ENCODE measurements at regions not wholly inside any gene's neighbourhood (a gene's known extent, or its start where the extent isn't known, plus 50 kb on each side); places are given as distances from the start of the nearest gene placed in this dataset.

DNA sequence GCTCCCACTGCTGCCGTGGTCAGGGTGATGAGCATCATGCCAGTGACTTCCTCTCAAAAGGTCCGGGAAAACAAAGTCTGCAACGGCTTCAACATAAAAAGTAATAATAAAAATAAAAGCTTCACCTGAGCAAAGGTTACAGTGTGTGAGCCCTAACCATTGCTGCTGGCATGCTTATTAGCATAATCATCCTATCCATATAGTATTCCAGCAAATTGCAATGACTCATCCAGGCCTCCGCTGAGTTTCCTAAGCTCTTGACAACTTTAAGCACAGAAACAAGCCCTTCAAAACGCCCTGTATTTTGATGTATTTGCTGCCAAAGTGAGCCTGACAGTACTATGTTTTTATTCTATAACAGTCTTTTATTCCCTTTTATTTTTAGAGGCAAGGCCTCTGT, 100.5 kb downstream of the AASDH start:
- DNase-seq (ENCODE audit: low read depth in 2 of 2), result no peak

DNA sequence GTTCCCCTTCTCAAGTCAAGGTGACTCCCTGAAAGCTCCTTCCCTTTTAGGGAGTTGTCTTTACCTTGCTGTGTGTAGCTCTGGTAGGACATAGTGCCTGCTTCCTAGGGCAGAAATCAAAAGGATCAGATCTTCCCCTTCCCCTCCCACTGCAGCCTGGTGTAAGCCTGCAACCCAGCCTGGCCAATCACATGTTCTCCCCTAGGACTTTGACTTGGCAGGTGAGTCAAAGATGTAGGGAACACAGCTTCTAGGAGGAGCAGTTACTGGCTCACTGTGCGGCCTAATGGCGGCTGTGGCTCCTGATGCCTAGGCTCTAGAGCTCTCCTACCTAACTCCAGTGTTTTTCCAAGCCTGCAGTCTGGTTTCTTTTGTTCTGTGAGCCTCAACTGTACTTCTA, 103.9 kb downstream of the AASDH start:
- DNase-seq (ENCODE audit: low read depth in 2 of 2), result no peak

DNA sequence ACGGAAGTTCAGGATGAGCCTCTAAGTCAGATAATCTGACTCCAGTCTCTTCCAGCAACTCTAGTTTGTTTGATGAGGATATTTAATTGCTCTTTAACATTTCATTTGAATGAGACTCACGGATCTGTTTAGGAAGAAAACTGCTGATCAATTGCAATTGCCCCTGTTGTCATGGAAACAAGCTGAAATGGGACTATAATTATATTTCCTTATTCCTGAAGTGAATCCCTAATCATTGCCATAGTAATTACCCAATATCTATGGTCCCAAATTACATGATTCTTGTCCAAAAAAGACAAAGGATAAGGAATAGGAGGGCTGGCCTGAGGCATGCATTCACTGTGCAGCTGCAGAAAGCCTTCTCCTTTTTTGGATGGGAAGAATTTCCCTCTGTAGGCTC, 105.3 kb downstream of the AASDH start:
- DNase-seq (ENCODE audit: low read depth in 2 of 2), result no peak

DNA sequence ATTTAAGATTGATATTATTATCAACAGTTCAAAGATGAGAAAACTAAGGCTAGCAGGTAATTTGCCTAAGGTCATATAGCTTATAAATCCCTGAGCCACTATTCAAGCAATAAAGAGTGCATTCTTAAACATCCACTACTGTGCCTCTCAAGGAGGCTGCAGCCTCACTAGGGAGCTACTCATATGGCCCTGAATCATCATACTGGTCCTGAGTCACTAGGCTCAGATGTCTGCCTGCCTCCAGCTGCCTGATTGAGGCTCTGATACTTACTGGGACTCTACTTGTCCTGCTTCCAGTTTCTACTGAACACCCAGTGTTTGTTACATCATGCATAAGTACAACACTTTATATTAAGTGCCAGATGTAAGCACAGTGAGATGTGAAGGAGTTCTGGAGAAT, 110.7 kb downstream of the AASDH start:
- no peak for DNase-seq (ENCODE audit: low read depth in 2 of 2)

DNA sequence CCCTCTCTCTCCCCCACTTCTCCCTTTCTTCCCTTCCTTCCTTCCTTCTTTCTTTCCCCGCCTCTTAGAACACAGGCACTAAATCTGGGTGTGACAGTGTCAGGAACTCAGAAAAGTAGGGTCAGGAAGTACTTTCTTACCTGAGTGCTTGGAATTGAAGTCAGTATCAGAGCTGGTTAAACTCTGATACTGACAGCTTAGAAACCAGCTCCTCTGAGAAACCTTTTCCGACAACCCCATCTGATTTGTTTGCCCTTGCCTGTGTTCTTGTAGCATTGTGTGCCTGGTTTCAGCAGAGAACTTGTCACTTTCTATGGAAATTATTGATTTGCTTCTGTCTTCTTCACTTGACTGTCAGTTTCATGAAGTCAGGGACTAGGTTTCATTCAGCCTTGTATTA, 113.9 kb downstream of the AASDH start:
- DNase-seq (ENCODE audit: low read depth in 2 of 2), result no peak

DNA sequence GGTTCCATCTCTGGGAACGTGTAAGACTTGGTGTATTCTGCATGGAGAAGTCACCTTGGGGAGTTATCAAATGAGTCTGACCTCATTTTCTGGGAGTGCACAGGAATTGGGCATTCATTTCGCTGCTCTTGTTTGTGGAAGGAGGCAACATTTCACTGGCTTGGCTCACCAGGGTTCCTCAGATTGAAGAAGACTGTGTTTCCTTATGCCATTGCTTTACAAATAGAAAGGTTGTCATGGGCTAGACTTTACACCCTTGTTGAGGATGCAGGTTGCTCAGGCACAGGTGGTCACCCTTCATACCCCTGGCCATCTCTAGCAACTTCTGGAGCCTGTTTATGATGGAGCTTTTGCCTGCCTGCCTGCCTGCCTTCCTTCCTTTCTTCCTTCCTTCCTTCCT, 114.4 kb downstream of the AASDH start:
- no peak for DNase-seq (ENCODE audit: low read depth in 2 of 2)

DNA sequence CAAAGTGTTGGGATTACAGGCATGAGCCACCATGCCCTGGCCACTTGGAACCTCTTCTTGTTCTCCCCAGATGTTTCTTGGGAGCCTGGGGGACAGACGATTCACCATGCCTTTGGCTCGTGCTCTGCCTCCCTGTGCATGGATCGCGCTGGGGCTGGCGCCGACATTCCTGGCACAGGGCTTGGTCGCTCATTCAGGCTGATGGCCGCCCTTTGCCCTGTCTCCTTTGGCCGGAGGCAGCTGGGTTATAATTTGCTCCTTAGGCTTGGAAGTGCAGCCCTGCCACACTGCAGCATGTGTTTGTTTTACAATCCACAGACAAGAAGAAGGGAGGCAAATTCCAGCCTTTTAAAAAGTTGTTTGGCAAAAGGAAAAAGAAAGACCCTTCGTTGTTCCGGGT, 115.3 kb downstream of the AASDH start:
- DNase-seq (ENCODE audit: low read depth in 2 of 2), result no peak

DNA sequence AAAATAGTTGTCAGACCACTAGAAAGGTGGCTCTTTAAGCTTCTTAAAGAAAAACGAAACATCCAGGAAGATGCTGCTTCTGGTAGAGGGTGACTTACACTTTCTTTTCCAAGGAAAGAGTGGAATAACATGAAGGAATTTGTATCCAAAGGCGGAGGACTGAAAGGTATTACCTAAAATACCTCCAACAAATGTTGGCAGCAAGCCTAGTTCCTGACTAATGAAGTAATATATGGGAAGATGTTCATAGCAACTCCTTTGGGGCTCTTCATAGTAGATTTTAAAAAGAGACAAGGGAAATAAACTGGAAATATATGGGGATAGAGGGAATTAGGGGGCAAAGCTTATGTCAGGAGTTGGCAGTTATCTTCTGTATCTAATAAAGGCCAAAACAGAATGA, 116.2 kb downstream of the AASDH start:
- no peak for DNase-seq (ENCODE audit: low read depth in 2 of 2)

DNA sequence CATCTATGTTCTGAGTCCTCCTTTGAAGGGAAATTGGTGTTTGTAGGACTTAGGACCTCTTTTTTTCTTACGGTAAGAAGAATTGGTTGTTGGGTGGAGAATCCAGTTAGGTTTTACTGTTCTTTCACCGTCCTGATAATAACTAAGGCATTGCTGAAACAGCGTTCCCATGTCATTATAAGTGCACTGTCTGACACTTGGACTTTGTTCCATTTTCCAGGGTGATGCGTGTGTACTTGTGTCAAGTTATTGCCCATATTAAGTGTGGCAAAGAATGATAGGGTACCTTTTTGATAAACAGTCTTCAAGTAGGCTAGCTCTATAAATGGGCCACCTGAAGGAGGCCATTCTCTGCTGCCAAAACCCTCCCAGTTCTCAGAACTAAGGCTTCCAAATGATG, 119.7 kb downstream of the AASDH start:
- no peak for DNase-seq (ENCODE audit: low read depth in 2 of 2)

DNA sequence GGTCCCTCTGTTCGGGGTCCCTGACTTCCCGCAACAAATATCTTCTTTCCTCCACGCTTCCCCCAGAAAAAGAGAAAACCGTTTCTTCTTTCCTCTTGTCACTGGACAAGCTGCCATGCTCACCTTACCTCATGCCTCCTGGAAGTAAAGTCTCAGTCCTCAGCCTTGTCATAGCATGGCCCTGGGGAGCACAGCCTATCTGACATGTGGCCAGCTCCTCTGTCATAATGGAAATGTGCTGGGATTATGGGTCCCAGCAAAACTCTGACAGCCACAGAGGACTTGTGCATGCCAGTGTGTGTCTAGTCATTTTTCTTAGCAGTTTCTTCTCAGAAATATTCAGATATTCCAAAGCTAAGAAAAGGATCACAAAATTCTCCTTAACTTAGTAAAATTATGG, 122.4 kb downstream of the AASDH start:
- no peak for DNase-seq (ENCODE audit: low read depth in 2 of 2)

DNA sequence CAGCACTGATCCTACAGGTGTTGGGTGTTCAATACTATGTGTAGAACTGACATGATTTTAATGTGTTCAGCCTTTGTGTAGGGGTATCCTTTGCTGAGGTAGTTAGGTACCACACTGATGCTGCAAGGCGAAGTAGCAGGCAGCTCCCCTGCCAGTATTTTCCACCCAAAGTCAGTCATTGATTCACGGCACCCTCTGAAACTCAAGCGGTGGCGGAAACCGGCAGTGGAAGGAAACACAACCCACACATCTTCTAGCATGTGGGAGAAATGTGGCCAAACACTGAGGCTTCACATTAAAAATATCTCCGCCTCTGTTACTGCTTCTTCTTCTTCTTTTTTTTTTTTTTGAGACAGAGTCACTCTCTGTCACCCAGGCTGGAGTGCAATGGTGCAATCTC, 126.3 kb downstream of the AASDH start:
- DNase-seq (ENCODE audit: low read depth in 2 of 2), result no peak

DNA sequence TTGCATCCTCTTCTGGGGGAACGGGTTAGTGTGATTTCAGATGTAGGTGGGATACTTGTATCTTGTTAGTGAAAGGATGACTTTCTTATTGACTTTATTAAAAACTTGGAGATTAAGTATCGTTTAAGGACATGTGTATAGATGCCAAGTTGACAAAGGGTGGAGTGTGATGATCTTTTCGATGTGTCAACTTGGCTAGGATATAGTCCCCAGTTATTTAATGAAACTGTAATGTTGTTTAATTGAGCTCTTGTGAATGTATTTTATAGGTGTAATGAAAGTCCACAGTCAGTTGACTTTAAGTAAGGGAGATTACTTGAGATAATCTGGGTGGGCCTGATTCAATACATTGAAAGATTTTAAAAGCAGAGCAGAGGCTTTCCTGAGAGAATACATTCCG, 127.0 kb downstream of the AASDH start:
- no peak for DNase-seq (ENCODE audit: low read depth in 2 of 2)

DNA sequence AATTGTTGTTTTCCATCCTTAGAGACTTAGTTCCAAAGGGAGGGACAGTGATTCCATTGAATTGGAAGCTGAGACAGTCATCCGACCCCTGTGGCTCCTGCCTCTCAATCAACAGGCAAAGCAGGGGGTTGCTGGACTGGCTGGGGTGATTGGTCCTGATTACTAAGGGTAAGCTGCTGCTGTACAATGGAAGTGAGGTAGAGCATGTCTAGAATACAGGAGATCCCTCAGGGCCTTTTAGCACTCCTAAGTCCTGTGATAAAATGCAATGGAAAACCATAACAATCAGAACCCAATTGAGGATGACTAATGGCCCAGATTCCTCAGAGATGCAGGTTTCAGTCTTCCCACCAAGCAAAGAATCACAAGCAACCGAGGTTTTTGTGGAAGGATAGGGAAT, 127.6 kb downstream of the AASDH start:
- DNase-seq (ENCODE audit: low read depth in 2 of 2), result no peak

DNA sequence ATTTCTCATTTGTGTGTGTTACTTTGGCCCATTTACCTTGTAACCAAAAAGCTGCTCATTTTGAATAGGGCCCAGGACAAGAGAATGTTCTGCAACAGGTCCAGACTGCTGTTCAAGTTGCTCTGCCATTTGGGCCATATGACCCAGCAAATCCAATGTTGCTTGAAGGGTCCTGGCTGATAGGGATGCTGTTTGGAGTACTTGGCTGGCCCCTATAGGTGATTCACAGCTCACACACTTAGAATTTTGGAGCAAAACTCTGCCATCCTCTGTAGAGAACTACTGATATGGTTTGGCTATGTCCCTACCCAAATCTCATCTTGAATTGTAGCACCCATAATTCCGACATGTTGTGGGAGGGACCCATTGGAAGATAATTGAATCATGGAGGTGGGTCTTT, 131.5 kb downstream of the AASDH start:
- DNase-seq (ENCODE audit: low read depth in 2 of 2), result no peak

DNA sequence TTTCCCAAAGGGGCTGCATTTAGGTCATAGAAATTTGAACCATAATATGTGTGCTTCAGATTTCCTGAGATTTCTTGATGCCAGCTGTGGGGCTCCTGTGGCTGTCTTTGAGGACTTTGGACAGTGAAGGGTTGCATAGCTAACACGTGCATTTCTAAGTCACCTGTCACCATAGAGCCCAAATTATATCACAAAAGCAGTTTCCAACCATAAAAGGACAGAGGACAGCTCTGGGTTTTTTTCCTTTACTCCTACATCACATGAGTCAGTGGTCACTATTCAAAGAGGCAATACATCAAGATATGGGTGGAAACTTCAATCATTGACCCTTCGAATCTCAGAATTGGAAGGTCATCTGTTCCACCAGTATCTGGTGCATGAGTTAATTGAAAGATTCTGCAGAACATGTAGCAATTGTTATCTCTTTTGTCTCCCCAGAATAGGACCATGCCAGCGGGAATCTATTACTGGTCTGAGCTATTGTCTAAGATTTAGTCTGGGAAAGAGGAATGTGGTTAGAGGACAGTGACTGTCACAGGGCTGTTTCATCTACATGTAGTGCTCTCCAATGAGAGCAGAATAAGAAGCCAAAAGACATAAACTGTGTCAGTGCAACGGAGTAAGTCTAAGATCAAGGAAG, 133.5 kb downstream of the AASDH start:
- DNase-seq (ENCODE audit: low read depth in 2 of 2), result no peak

DNA sequence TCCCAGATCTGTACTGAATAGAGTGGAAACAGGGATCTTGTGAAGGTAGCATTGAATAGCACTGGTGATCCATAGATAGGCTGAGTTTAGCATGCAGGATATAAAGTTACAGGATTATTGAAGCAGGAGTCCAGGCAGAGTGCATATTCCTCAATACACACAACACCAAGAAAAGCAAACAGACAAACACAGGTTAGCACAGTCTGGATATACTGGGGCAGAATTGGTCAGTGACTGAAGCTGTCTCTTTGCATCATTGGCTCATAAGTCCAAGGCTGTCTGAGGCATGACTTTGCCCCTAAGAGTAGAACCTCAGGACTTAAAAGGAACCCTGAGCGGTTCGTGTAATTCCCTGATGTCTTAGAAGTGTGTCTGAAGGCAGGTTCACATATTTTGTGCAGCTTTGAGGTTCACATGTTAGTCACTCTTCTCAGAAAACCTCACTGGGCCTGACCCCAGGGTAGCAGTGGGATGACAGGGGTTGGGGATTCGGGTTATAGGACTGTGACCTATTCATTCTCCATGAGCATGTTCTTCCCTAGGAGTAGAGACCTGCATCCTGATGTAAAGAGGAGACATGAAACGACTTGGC, 134.6 kb downstream of the AASDH start:
- DNase-seq (ENCODE audit: low read depth in 2 of 2), result no peak

DNA sequence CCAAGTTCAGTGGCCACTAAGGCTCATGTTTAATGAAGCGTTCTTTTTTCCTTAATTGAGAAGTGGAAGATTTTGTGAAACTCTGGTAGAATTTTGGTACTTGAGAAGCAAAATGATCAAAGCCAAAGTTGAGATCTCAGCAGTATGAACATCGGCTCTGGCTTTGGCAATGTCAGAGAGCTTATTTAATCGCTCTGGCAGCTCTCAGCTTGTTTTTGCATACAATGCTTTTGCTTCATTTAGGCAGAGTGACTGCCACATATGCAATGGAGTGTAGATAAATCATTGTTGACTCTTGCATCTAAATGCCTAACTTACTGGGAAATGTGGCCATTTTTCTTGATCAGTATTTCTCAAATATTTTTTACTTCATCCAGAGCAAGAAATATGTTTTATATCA, 135.7 kb downstream of the AASDH start:
- DNase-seq (ENCODE audit: low read depth in 2 of 2), result no peak

DNA sequence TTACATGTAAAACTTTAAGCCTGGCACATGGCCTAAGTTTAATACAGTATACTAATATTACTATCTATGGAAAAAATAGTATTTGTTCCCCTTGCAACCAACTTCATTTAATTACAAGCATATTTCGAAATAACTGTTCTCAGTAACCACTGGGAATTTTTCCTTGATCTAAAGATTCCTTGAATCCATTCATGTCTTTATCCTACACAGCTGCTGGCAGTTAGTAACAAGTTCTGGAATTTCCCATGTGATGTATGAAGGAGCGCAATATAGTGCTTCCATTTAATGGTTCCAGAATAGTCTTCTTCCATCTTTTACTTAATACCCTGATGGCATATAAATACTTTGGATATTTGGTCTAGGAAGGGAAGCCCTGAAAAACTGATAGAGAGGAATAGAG, 136.5 kb downstream of the AASDH start:
- no peak for DNase-seq (ENCODE audit: low read depth in 2 of 2)

DNA sequence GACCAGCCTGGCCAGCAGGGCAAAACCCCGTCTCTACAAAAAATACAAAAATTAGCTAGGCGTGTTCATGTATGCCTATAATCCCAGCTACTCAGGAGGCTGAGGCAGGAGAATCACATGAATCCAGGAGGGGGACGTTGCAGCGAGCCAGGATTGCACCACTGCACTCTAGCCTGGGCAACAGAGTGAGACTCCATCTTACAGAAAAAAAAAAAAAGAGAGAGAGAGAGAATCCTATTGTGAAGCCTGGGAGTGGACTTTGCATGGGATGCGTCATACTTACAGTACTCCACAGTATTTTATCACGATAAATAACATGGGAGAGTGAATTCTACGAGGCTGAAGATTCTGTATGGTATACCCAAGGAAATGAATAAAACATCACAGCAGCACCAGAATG, 139.6 kb downstream of the AASDH start:
- DNase-seq (ENCODE audit: low read depth in 2 of 2), result no peak

DNA sequence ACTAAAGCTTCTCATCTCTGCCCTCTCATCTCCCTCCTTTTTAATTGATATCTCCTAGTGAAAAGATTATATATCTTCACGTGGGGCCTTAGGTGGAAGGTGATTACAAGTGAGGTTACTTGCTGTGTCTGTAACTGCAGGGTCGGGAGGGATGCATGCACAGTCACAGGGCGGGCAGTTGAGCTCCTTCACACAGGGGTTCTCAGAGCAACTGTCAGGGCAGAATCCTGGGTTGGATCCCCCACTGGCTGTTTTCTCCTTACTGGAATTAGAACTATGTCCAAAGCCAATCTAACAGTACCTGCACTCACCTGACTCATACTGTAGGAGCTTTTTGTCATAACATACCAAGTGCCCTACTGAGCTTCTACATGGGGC, 141.1 kb downstream of the AASDH start:
- no peak for DNase-seq (ENCODE audit: low read depth in 2 of 2)

DNA sequence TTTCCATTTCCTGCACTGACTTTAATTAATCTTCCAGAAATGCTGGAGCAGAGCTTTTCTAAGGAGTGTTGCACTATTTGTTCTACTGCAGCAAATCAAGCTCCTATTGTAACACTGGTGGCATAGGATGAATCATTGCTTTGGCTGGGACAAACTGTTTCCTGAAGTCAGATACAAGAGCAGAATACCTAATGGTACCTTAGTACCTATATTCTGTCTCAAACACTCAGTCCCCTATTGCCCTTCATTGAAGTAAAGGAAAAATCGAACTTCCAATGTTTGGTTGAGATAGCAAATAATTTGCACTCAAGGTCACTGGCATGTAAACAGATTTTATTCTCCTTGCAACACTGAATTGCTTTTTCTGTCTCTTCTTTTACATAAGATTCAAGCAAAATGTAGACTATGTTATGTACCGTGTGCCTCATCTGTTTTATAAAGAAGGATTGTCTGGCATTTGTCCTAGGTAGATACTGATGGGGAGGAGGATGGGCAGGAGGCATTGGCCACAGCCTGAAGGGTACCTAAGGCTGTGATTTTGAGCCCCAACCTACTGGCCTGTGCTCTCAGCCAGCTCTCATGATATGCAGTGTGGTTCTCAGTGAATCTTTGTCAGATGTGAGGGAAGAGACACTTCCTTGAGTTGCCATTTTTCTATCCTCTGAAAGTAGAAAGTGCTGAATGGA, 141.6 kb downstream of the AASDH start:
- peak in 1 of 2 donors; percentile 41 for DNase-seq (ENCODE audit: low read depth in 2 of 2)

DNA sequence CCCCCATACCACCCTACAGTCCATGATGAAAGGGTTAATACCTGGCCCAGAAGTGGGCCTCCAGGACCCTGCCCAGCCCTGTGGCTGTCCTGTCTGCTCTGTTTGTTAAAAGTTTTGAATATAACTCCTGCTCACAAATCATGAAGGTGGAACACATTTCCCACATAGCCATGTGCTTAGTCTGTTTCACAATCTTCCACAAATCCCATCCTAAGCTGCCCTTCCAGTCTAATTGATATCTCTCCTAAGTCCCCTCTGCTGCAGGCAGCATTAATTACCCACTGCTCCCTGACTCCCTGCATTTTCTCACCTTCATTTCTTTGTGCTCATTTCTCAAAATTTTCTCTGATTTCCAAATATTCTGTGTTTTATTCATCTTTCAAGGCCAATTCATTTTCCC, 142.6 kb downstream of the AASDH start:
- no peak for DNase-seq (ENCODE audit: low read depth in 2 of 2)

DNA sequence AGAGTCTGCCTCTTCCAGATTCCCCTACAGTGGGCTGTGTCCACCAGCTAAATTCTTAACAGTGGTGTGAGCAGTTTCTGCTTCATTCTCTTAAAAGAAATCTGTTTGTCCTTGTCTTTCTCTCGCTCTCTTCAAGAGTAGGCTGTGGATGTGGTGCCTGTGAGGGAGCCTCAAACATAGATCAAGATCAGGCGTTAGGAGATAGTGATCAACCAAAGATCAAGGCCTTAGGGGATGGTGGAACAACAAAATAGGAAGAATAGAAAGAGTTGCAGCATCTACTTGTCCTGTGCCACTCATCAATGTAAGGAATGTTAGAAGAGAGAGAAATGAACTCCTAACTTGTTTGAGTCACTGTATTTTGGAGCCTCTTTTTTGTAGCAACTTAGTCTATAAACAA, 144.2 kb downstream of the AASDH start:
- DNase-seq (ENCODE audit: low read depth in 2 of 2), result no peak

DNA sequence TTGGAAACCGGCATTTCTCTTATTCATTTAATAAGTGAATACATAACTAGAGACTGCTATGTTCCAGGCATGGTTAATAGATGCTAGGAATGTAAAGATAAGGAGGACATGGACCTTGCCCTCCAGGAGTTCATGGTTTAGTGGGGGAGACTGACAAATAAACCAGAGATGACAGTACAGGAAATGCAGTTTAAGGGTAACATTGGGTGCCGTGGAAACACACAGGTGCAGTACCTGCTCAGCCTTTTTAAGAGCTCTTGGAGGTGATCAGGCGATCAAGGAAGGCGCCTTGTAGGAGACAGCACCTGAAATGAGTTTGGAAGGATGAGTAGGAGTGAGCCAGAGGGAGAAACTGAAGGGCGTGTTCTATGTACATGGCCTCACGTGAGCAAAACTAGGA, 145.8 kb downstream of the AASDH start:
- DNase-seq (ENCODE audit: low read depth in 2 of 2), result no peak

Data from dermis microvascular lymphatic vessel endothelial cell (primary cell).